SK-N-SH (cell line): ENCODE measurements at regions not wholly inside any gene's neighbourhood (a gene's known extent, or its start where the extent isn't known, plus 50 kb on each side); places are given as distances from the start of the nearest gene placed in this dataset.

ENCODE experiments used
- CTCF ChIA-PET: fragments of 300-600, 350-600 bp; formaldehyde crosslinking; extraction: SDS; loops from one replicate; lab custom pipeline; 2021; lab: Yijun Ruan, JAX
- POLR2A ChIA-PET: fragments of 350-600 bp; sonication (Branson Sonifier 250); formaldehyde crosslinking; extraction: SDS; loops from one replicate; lab custom pipeline; 2020; ENCODE audit warnings: antibody characterized with exemption, inconsistent platforms; lab: Yijun Ruan, JAX
- DNase-seq: peaks from one replicate; pipeline ENCODE4 v3.0.0; 2012
- H2AFZ ChIP-seq: fragments of 200-600 bp; sonication (generic); 2 replicates; pipeline ENCODE4 v1.8.1; 2016; ENCODE audit warnings: antibody characterized with exemption, mild to moderate bottlenecking, low read depth
- H3F3A ChIP-seq: fragments of 200-600 bp; sonication (generic); replicated peaks from 2 replicates; pipeline ENCODE3; 2016; ENCODE audit warnings: antibody characterized with exemption, mild to moderate bottlenecking; ENCODE audit not compliant: insufficient read depth
- H3K27ac ChIP-seq, 2 experiments: fragments of 200-500 bp in 1 of 2; fragments of 200-600 bp in 1 of 2; sonication (Bioruptor generic) in 1 of 2; sonication (generic), shearing (Covaris generic) in 1 of 2; 2 replicates each; pipeline versions ENCODE4 v1.5.1 to v1.6.1; 2014 to 2016; ENCODE audit warnings: low read depth in 2 of 2, inconsistent platforms in 1 of 2, low read length in 1 of 2, mild to moderate bottlenecking in 1 of 2, mixed read lengths in 1 of 2
- H3K27me3 ChIP-seq: fragments of 200-600 bp; sonication (generic), shearing (Covaris generic); 2 replicates; pipeline ENCODE4 v1.6.1; 2016; ENCODE audit warnings: mixed run types; ENCODE audit not compliant: insufficient read depth
- H3K36me3 ChIP-seq, 2 experiments: fragments of 200-500 bp in 1 of 2; fragments of 200-600 bp in 1 of 2; sonication (Bioruptor generic) in 1 of 2; sonication (generic) in 1 of 2; replicated peaks in 1 of 2; 2 replicates each; pipeline versions ENCODE3 to v1.5.1; 2014 to 2016; ENCODE audit warnings: low read length in 1 of 2, mild to moderate bottlenecking in 1 of 2; ENCODE audit not compliant: insufficient read depth in 2 of 2, control insufficient read depth in 1 of 2
- H3K4me1 ChIP-seq, 2 experiments: fragments of 200-500 bp in 1 of 2; fragments of 200-600 bp in 1 of 2; sonication (Bioruptor generic) in 1 of 2; sonication (generic), shearing (Covaris generic) in 1 of 2; 2 replicates each; pipeline versions ENCODE4 v1.5.1 to v1.6.1; 2014 to 2016; ENCODE audit warnings: low read depth in 1 of 2, low read length in 1 of 2, mixed run types in 1 of 2; ENCODE audit not compliant: insufficient read depth in 2 of 2, control insufficient read depth in 1 of 2
- H3K4me2 ChIP-seq: fragments of 200-600 bp; sonication (generic), shearing (Covaris generic); 2 replicates; pipeline ENCODE4 v1.6.1; 2017; ENCODE audit warnings: mixed run types
- H3K4me3 ChIP-seq, 2 experiments: fragments of 200-500 bp in 1 of 2; fragments of 200-600 bp in 1 of 2; sonication (Bioruptor generic) in 1 of 2; sonication (generic), shearing (Covaris generic) in 1 of 2; 2 replicates each; pipeline versions ENCODE4 v1.5.1 to v1.8.1; 2014 to 2016; ENCODE audit warnings: low read depth in 2 of 2, inconsistent platforms in 1 of 2, low read length in 1 of 2, mild to moderate bottlenecking in 1 of 2, mixed read lengths in 1 of 2, moderate library complexity in 1 of 2
- H3K79me2 ChIP-seq: fragments of 200-600 bp; sonication (generic); 2 replicates; pipeline ENCODE4 v1.8.1; 2017; ENCODE audit warnings: mild to moderate bottlenecking; ENCODE audit not compliant: insufficient read depth
- H3K9ac ChIP-seq: fragments of 200-600 bp; sonication (generic); 2 replicates; pipeline ENCODE4 v1.6.1; 2017; ENCODE audit warnings: mixed run types
- H3K9me2 ChIP-seq: fragments of 200-600 bp; sonication (generic); 2 replicates; pipeline ENCODE4 v1.6.1; 2017; ENCODE audit warnings: mixed run types
- H3K9me3 ChIP-seq: fragments of 200-600 bp; sonication (generic); 2 replicates; pipeline ENCODE4 v1.6.1; 2017; ENCODE audit warnings: mixed run types, mild to moderate bottlenecking, moderate library complexity
- H4K20me1 ChIP-seq: fragments of 200-600 bp; sonication (generic); 2 replicates; pipeline ENCODE4 v1.6.1; 2017; ENCODE audit warnings: mild to moderate bottlenecking, mixed run types; ENCODE audit not compliant: insufficient read depth
- CHD2 ChIP-seq: fragments of 150-350 bp; IDR thresholded peaks from 2 replicates; pipeline ENCODE4 v1.6.1; 2018; ENCODE audit warnings: low read length; ENCODE audit not compliant: partially characterized antibody
- ELF1 ChIP-seq: IDR thresholded peaks from 2 replicates; pipeline ENCODE4 v1.4.0; 2012
- EP300 ChIP-seq, 2 experiments: IDR thresholded peaks; 2 replicates each; pipeline versions ENCODE4 v1.4.0 to v1.6.1; 2012; ENCODE audit warnings: borderline replicate concordance in 1 of 2, low read depth in 1 of 2, low read length in 1 of 2
- FOXJ3 ChIP-seq: sonication (generic); formaldehyde crosslinking; IDR thresholded peaks from 2 replicates; pipeline ENCODE4 v1.5.1; 2020; ENCODE audit warnings: mild to moderate bottlenecking, missing genetic modification reagents
- GABPA ChIP-seq: IDR thresholded peaks from 2 replicates; pipeline ENCODE4 v1.4.0; 2012; ENCODE audit warnings: low read depth, mild to moderate bottlenecking
- GATA2 ChIP-seq: sonication (generic); formaldehyde crosslinking; IDR thresholded peaks from 2 replicates; pipeline ENCODE4 v1.5.0; 2020; ENCODE audit warnings: mild to moderate bottlenecking, missing genetic modification reagents
- MEF2A ChIP-seq: IDR thresholded peaks from 2 replicates; pipeline ENCODE4 v1.4.0; 2012; ENCODE audit warnings: low read depth, borderline replicate concordance
- NFIC ChIP-seq: IDR thresholded peaks from 2 replicates; pipeline ENCODE4 v1.4.0; 2012; ENCODE audit warnings: borderline replicate concordance
- NRF1 ChIP-seq: IDR thresholded peaks from 2 replicates; pipeline ENCODE4 v1.6.1; 2012; ENCODE audit warnings: low read depth, mild to moderate bottlenecking, low read length
- POLR2AphosphoS5 ChIP-seq: IDR thresholded peaks from 2 replicates; pipeline ENCODE4 v1.6.1; 2012; ENCODE audit warnings: low read depth, low read length
- REST ChIP-seq: IDR thresholded peaks from 2 replicates; pipeline ENCODE4 v1.6.1; 2012; ENCODE audit warnings: mild to moderate bottlenecking, low read depth, low read length, moderate library complexity
- RFX5 ChIP-seq: IDR thresholded peaks from 2 replicates; pipeline ENCODE4 v1.6.1; 2012; ENCODE audit warnings: mild to moderate bottlenecking, improper control_type of control experiment, low read length
- SIN3A ChIP-seq: IDR thresholded peaks from 2 replicates; pipeline ENCODE4 v1.6.1; 2012; ENCODE audit warnings: low read depth, mild to moderate bottlenecking, low read length, moderate library complexity, borderline replicate concordance
- TCF12 ChIP-seq: IDR thresholded peaks from 2 replicates; pipeline ENCODE4 v1.4.0; 2012
- TEAD4 ChIP-seq: IDR thresholded peaks from 2 replicates; pipeline ENCODE4 v1.4.0; 2012; ENCODE audit warnings: mild to moderate bottlenecking, borderline replicate concordance; ENCODE audit not compliant: insufficient read depth
- WGBS: methylation state at CpG from one replicate; pipeline ENCODE4 v1.1.6; 2017; ENCODE audit warnings: low lambda C conversion rate; 5-methylcytosine and 5-hydroxymethylcytosine counted together
- TF ChIP-seq, protein P1 (sequence below): IDR thresholded peaks from 2 replicates; pipeline ENCODE4 v1.4.0; 2012; ENCODE audit warnings: low read depth, borderline replicate concordance
- TF ChIP-seq, protein P2 (sequence below): IDR thresholded peaks from 2 replicates; pipeline ENCODE4; 2012

GRCh38 chr13:47206111-47206510 is 309.3 kb upstream of the HTR2A start:
- no peak for DNase-seq
- 43% methylated on average over 3 of the region's 3 CpGs for WGBS
- H3K9me3 ChIP-seq = no peaks in the 10 kb centered on the region
- H2AFZ ChIP-seq = no peak overlapping the region
- H3K4me1 ChIP-seq = peaks cover 0 to 8% of the 10 kb centered on the region in 2 experiments; a peak in 2 of 4 replicates
- TF ChIP-seq TCF12 (no peak), EP300 (IDR thresholded peaks at IDR 0.05; ENCODE audit: borderline replicate concordance in 1 of 2, low read depth in 1 of 2, low read length in 1 of 2) (no peak), TEAD4 (no peak), NFIC (no peak), FOXJ3 (no peak), POLR2AphosphoS5 (no peak), NRF1 (no peak), MEF2A (no peak), ELF1 (no peak), REST (no peak), CHD2 (no peak)
- H3K36me3 ChIP-seq = no peaks in the 10 kb centered on the region
- ChIA-PET POLR2A (no interaction called here), CTCF (interaction anchor here (0.6 kb wide), 1 partner anchor 39 kb away, joined by 3 read pairs; no protein-coding TSS in a partner anchor)
- no peaks in the 10 kb centered on the region for H3K79me2 ChIP-seq
- H3K9ac ChIP-seq = no peak overlapping the region
- H3F3A ChIP-seq = no peaks in the 10 kb centered on the region
- no peaks in the 10 kb centered on the region for H3K9me2 ChIP-seq
- H3K27me3 ChIP-seq = no peaks in the 10 kb centered on the region
- H3K4me3 ChIP-seq = no peak overlapping the region
- no peak overlapping the region for H3K27ac ChIP-seq
- H4K20me1 ChIP-seq = no peaks in the 10 kb centered on the region
- no peak overlapping the region for H3K4me2 ChIP-seq

DNA sequence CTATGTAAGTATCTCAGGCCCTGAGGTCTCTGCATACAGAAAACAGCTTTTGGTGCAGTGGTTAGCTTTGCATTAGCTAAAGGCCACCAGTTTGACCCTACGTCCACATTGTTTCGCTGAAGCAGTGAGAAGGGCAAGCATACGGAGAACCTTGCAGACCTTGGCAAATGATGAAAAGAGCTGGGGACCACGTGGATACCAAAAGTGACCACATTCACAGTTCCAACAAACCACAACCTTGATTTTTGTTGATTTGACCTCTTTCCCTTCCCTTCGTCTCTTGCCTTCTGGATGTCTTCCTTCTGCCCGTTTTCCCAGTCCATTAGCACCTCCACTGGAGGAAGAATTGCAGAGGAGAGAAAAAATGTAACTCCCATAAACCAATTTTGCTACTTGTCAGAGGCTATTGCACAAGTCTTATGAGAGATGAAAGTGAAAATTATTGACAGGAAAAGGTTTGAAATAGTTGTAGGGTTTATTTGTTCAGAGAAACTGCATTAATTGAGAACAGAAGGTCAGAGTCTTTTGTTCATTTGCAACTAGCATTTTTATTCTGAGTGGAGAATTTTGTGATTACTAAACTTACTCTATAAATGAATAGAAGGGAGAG is 293.9 kb upstream of the HTR2A start:
- no peak overlapping the region for H3K4me3 ChIP-seq
- POLR2A ChIA-PET = no interaction called here
- H4K20me1 ChIP-seq = no peaks in the 10 kb centered on the region
- H3K79me2 ChIP-seq = no peaks in the 10 kb centered on the region
- no peaks in the 10 kb centered on the region for H3K9me3 ChIP-seq
- CTCF ChIA-PET = no interaction called here
- no peak overlapping the region for H3K27ac ChIP-seq
- H3K9ac ChIP-seq = no peak overlapping the region
- no peaks in the 10 kb centered on the region for H3F3A ChIP-seq
- no peak overlapping the region for H2AFZ ChIP-seq
- H3K4me2 ChIP-seq = no peak overlapping the region
- 64% methylated on average over 6 of the region's 6 CpGs for WGBS
- no peak for DNase-seq
- H3K36me3 ChIP-seq = no peaks in the 10 kb centered on the region
- H3K4me1 ChIP-seq = no peaks in the 10 kb centered on the region
- no peaks in the 10 kb centered on the region for H3K9me2 ChIP-seq
- no peaks in the 10 kb centered on the region for H3K27me3 ChIP-seq
- TF ChIP-seq, protein P1, sequence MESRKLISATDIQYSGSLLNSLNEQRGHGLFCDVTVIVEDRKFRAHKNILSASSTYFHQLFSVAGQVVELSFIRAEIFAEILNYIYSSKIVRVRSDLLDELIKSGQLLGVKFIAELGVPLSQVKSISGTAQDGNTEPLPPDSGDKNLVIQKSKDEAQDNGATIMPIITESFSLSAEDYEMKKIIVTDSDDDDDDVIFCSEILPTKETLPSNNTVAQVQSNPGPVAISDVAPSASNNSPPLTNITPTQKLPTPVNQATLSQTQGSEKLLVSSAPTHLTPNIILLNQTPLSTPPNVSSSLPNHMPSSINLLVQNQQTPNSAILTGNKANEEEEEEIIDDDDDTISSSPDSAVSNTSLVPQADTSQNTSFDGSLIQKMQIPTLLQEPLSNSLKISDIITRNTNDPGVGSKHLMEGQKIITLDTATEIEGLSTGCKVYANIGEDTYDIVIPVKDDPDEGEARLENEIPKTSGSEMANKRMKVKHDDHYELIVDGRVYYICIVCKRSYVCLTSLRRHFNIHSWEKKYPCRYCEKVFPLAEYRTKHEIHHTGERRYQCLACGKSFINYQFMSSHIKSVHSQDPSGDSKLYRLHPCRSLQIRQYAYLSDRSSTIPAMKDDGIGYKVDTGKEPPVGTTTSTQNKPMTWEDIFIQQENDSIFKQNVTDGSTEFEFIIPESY = no peak
- TF ChIP-seq GABPA (no peak), NFIC (no peak), RFX5 (no peak), SIN3A (no peak), REST (no peak), EP300 (IDR thresholded peaks at IDR 0.05; ENCODE audit: borderline replicate concordance in 1 of 2, low read depth in 1 of 2, low read length in 1 of 2) (no peak), MEF2A (no peak), GATA2 (CRISPR knock-in tag) (no peak)
- TF ChIP-seq, protein P2, sequence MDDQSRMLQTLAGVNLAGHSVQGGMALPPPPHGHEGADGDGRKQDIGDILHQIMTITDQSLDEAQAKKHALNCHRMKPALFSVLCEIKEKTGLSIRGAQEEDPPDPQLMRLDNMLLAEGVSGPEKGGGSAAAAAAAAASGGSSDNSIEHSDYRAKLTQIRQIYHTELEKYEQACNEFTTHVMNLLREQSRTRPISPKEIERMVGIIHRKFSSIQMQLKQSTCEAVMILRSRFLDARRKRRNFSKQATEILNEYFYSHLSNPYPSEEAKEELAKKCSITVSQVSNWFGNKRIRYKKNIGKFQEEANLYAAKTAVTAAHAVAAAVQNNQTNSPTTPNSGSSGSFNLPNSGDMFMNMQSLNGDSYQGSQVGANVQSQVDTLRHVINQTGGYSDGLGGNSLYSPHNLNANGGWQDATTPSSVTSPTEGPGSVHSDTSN = no peak
